ENCODE measurements at regions not wholly inside any gene's neighbourhood (a gene's known extent, or its start where the extent isn't known, plus 50 kb on each side); places are given as distances from the start of the nearest gene placed in this dataset.

DNA sequence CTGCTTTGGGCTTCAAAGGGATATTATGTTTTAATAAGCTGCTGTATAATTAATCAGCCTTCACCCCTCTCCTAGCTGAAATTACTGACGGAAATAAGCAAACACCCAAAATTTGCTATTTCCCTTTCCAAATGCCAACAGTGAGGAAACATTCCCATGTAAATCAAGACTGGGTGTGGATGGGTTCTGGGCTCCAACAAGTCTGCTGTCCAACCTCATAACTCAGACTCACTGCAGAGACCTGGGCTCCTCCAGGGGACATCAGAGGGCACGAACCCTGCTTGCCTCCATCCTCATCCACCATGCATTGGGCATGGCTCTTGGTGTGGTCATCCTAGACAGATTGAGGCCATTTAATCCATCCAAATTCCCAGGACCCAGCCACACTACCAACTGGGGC is 173.7 kb downstream of the C1D start:
- Histone ChIP-seq H3K9me3 (ENCODE audit: low read length) (no peaks in the 10 kb centered on the region), H3K27me3 (ENCODE audit: control insufficient read depth in 1 of 2, insufficient read depth in 2 of 2, low read length in 2 of 2) (no peaks in the 10 kb centered on the region), H3K27ac (ENCODE audit: extremely low read length, insufficient read depth, low read length) (no peak overlapping the region), H3K79me2 (ENCODE audit: insufficient read depth, low read length) (no peaks in the 10 kb centered on the region), H3K4me2 (ENCODE audit: low read depth, low read length) (no peak overlapping the region), H3K4me3 (replicated peaks in 1 of 3; ENCODE audit: insufficient read depth in 1 of 3, low read depth in 2 of 3, low read length in 3 of 3) (no peak overlapping the region), H3K9ac (ENCODE audit: insufficient read depth, low read depth, low read length) (no peak overlapping the region), H4K20me1 (ENCODE audit: insufficient read depth, low read length) (no peaks in the 10 kb centered on the region), H3K4me1 (ENCODE audit: insufficient read depth, low read length) (peaks cover 10% of the 10 kb centered on the region), H2AFZ (ENCODE audit: low read length) (no peak overlapping the region), H3K36me3 (replicated peaks in 1 of 2; ENCODE audit: control insufficient read depth in 1 of 2, insufficient read depth in 2 of 2, low read length in 2 of 2) (no peaks in the 10 kb centered on the region)
- POLR2A ChIA-PET = no interaction called here
- 39% methylated on average over 2 of the region's 2 CpGs for WGBS (ENCODE audit: low lambda C conversion rate)
- TF ChIP-seq, protein P1, sequence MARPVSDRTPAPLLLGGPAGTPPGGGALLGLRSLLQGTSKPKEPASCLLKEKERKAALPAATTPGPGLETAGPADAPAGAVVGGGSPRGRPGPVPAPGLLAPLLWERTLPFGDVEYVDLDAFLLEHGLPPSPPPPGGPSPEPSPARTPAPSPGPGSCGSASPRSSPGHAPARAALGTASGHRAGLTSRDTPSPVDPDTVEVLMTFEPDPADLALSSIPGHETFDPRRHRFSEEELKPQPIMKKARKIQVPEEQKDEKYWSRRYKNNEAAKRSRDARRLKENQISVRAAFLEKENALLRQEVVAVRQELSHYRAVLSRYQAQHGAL (CRISPR knock-in tag; IDR thresholded peaks at IDR 0.05; ENCODE audit: not compliant biosample characterization) = no peak
- TF ChIP-seq KLF15 (CRISPR knock-in tag; IDR thresholded peaks at IDR 0.05; ENCODE audit: borderline replicate concordance) = no peak
- TF ChIP-seq ZNF530 (CRISPR knock-in tag; IDR thresholded peaks at IDR 0.05; ENCODE audit: low read depth) = no peak
- TF ChIP-seq U2AF1 (optimal IDR thresholded peaks at IDR 0.05; ENCODE audit: low read depth, low read length) = no peak
- TF ChIP-seq, protein P2, sequence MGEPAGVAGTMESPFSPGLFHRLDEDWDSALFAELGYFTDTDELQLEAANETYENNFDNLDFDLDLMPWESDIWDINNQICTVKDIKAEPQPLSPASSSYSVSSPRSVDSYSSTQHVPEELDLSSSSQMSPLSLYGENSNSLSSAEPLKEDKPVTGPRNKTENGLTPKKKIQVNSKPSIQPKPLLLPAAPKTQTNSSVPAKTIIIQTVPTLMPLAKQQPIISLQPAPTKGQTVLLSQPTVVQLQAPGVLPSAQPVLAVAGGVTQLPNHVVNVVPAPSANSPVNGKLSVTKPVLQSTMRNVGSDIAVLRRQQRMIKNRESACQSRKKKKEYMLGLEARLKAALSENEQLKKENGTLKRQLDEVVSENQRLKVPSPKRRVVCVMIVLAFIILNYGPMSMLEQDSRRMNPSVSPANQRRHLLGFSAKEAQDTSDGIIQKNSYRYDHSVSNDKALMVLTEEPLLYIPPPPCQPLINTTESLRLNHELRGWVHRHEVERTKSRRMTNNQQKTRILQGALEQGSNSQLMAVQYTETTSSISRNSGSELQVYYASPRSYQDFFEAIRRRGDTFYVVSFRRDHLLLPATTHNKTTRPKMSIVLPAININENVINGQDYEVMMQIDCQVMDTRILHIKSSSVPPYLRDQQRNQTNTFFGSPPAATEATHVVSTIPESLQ (CRISPR knock-in tag; conservative IDR thresholded peaks at IDR 0.05) = no peak
- TF ChIP-seq AKAP8 (CRISPR knock-in tag; IDR thresholded peaks at IDR 0.05) = no peak
- DNase-seq (ENCODE audit: low spot score) (no peak), ATAC-seq (no peak), FAIRE-seq (no peak)
- intact Hi-C loops (cut with micrococcal nuclease; ENCODE audit: unreplicated experiment) = no loop called here
- in situ Hi-C loops (cut with HindIII; ENCODE audit: extremely low pct_ligation_motif_present, low pct_unique_long_range_greater_than_20kb) = no loop called here
- no TSS peak for BruUV-seq (replicated peaks)
- CTCF ChIA-PET (ENCODE audit: low intra/inter-chr PET ratio, low total read pairs) = no interaction called here

DNA sequence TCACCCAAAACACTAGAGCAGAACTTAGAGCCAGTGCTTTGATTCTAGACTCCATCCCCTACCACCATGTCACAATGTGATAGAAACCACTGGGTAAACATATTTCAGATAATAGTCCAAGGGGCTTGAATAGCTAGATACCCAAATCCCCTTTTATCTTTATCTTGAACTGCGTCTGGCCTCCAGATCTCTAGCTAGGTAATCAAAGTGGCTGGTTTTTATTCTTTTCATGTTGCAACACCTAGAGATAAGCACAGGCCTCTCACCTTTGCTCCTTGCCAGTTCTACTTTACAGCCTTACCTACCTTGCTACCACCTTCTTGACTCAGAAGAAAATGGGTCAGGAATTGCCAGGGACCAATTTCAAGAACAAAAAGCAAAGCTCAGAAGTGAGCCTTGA is 171.2 kb downstream of the C1D start:
- Histone ChIP-seq H3K4me1 (ENCODE audit: insufficient read depth, low read length) (peaks cover 10% of the 10 kb centered on the region), H3K79me2 (ENCODE audit: insufficient read depth, low read length) (no peaks in the 10 kb centered on the region), H2AFZ (ENCODE audit: low read length) (no peak overlapping the region), H3K9me3 (ENCODE audit: low read length) (no peaks in the 10 kb centered on the region), H4K20me1 (ENCODE audit: insufficient read depth, low read length) (no peaks in the 10 kb centered on the region), H3K36me3 (replicated peaks in 1 of 2; ENCODE audit: control insufficient read depth in 1 of 2, insufficient read depth in 2 of 2, low read length in 2 of 2) (no peaks in the 10 kb centered on the region), H3K9ac (ENCODE audit: insufficient read depth, low read depth, low read length) (no peak overlapping the region), H3K4me3 (replicated peaks in 1 of 3; ENCODE audit: insufficient read depth in 1 of 3, low read depth in 2 of 3, low read length in 3 of 3) (no peak overlapping the region), H3K27ac (ENCODE audit: extremely low read length, insufficient read depth, low read length) (no peak overlapping the region), H3K27me3 (ENCODE audit: control insufficient read depth in 1 of 2, insufficient read depth in 2 of 2, low read length in 2 of 2) (no peaks in the 10 kb centered on the region), H3K4me2 (ENCODE audit: low read depth, low read length) (no peak overlapping the region)
- in situ Hi-C loops (cut with HindIII; ENCODE audit: extremely low pct_ligation_motif_present, low pct_unique_long_range_greater_than_20kb) = no loop called here
- ATAC-seq (no peak), FAIRE-seq (peak; percentile 53), DNase-seq (ENCODE audit: low spot score) (peak; percentile 20)
- intact Hi-C loops (cut with micrococcal nuclease; ENCODE audit: unreplicated experiment) = no loop called here
- POLR2A ChIA-PET = no interaction called here
- CTCF ChIA-PET (ENCODE audit: low intra/inter-chr PET ratio, low total read pairs) = no interaction called here
- BruUV-seq (replicated peaks) = no TSS peak
- WGBS (ENCODE audit: low lambda C conversion rate) = 5% methylated on average over 1 of the region's 1 CpG
- TF ChIP-seq KDM4B (CRISPR knock-in tag; IDR thresholded peaks at IDR 0.05) (no peak), TCF7 (IDR thresholded peaks at IDR 0.05; ENCODE audit: low read depth) (peak; percentile 31), HHEX (CRISPR knock-in tag; IDR thresholded peaks at IDR 0.05) (no peak), SMAD9 (CRISPR knock-in tag; IDR thresholded peaks at IDR 0.05) (no peak), ZFX (CRISPR knock-in tag; IDR thresholded peaks at IDR 0.05; ENCODE audit: low read depth) (no peak), ZNF616 (CRISPR knock-in tag; IDR thresholded peaks at IDR 0.05; ENCODE audit: low read depth) (no peak), ZNF768 (CRISPR knock-in tag; IDR thresholded peaks at IDR 0.05) (no peak)
- TF ChIP-seq, protein P3, sequence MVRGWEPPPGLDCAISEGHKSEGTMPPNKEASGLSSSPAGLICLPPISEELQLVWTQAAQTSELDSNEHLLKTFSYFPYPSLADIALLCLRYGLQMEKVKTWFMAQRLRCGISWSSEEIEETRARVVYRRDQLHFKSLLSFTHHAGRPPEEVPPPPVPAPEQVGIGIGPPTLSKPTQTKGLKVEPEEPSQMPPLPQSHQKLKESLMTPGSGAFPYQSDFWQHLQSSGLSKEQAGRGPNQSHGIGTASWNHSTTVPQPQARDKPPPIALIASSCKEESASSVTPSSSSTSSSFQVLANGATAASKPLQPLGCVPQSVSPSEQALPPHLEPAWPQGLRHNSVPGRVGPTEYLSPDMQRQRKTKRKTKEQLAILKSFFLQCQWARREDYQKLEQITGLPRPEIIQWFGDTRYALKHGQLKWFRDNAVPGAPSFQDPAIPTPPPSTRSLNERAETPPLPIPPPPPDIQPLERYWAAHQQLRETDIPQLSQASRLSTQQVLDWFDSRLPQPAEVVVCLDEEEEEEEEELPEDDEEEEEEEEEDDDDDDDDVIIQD (CRISPR knock-in tag; IDR thresholded peaks at IDR 0.05; ENCODE audit: low read depth) = no peak
- TF ChIP-seq, protein P4, sequence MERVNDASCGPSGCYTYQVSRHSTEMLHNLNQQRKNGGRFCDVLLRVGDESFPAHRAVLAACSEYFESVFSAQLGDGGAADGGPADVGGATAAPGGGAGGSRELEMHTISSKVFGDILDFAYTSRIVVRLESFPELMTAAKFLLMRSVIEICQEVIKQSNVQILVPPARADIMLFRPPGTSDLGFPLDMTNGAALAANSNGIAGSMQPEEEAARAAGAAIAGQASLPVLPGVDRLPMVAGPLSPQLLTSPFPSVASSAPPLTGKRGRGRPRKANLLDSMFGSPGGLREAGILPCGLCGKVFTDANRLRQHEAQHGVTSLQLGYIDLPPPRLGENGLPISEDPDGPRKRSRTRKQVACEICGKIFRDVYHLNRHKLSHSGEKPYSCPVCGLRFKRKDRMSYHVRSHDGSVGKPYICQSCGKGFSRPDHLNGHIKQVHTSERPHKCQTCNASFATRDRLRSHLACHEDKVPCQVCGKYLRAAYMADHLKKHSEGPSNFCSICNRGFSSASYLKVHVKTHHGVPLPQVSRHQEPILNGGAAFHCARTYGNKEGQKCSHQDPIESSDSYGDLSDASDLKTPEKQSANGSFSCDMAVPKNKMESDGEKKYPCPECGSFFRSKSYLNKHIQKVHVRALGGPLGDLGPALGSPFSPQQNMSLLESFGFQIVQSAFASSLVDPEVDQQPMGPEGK (CRISPR knock-in tag; IDR thresholded peaks at IDR 0.05) = no peak
